ENCODE measurements at regions not wholly inside any gene's neighbourhood (a gene's known extent, or its start where the extent isn't known, plus 50 kb on each side); places are given as distances from the start of the nearest gene placed in this dataset.
"Not testable (repeated sequence)": the region's sequence is repeated elsewhere in the genome, so short reads cannot be mapped to it uniquely, and the experiment has no call there.

DNA sequence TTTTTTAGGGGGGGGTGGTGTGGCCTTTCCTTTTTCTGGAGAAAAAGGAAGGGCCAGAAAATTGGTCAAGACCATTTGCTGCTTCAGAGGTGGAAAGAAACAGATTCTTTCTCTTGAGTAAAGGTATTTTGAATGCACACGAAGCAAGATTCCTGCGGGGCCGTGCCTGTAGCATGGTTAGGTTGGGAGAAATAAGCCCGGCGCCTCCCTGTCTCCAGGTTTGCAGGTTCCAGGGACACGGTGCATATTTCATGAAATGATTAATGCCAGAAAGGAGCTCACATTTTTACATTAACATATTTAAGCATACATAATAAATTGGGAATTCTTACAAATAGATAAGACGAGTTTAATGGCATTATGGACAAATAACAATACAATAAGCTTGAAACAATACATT is 409.5 kb upstream of the IRX1 start:
- no peak for DNase-seq

- no peak for DNase-seq
Measured at GRCh38 chr5:3185488-3185887, 410.1 kb upstream of the IRX1 start.

GRCh38 chr5:3182133-3182876 is 413.3 kb upstream of the IRX1 start:
- DNase-seq = no peak

DNA sequence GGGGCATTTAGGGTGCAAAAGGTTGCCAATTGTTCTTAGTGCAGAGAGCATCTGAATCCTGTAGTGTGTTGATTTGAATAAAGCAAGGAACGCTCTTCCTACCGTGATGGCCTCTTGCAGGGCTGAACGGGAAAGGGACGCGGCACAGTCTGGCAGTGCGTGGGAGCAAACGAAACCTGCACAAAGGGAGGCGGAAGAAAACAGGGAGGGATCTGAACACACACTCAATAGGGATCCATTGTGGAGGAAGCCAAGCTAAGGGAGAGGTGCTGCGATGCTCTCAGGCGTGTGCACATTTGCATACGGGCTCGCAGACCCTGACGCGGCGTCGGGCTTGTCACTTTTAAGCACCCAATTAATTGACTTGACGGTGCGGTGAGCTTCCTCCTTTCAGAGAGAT is 414.0 kb upstream of the IRX1 start:
- no peak for DNase-seq

DNA sequence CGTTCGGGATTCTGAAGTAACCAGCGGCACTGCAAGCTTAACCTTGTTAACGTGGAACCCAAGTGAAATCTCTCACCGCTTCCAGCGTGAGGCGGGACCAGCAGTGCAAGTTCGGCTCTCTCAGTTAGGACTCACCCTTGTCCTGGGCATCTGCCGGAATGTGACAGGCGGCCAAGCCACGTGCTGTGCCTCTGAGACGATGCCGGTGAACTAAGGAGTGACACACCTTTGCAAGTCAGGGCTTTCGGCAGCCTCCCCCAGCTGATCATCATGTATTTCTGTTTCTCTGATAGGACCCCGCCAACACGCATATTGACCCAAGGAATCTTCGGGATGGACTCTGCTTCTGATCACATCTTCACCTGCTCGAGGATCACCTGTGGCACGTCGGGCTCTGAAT is 415.0 kb upstream of the IRX1 start:
- DNase-seq = no peak

DNA sequence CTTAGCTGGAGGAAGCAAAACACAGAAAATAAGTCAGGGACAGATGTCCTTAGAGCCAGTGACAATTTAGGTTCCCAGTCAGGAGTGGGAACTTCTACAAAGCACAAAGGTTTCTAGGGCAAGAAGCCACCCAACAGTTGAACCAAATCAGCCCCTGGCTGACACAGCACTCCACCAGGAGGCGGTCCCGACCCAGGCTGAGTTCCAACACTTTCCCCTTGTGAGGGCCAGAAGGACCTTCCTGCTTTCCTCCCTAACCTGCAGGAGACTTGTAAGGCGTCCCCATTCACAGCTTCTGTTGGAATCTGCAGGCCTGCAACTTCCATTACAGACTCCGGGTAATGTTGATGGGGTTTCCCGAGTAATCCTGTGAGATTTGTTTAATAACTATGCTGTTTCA is 416.4 kb upstream of the IRX1 start:
- no peak for DNase-seq

- DNase-seq = no peak
Measured at GRCh38 chr5:3177338-3177737, 418.3 kb upstream of the IRX1 start.

DNA sequence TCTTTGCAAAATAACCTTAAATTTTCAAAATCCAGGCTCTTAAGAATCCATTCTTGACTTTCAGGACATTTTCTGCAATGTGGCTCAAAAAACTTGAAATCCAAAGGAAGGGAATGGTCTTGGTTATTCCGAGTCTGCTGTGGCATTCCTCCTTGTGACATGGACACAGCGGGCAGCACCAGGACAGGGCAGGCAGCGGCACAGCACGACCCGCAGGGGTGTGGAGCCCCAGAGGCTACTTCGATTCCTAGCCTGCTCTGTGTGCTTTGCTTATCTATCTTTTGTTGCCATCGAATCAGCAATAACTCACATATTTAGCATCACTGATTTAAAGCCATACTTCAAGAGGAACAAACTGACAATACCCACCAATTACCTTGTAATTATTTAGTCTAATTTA is 420.2 kb upstream of the IRX1 start:
- DNase-seq = no peak

- DNase-seq = no peak
Measured at GRCh38 chr5:3167473-3167872, 416.0 kb upstream of the IRX2 start.

DNA sequence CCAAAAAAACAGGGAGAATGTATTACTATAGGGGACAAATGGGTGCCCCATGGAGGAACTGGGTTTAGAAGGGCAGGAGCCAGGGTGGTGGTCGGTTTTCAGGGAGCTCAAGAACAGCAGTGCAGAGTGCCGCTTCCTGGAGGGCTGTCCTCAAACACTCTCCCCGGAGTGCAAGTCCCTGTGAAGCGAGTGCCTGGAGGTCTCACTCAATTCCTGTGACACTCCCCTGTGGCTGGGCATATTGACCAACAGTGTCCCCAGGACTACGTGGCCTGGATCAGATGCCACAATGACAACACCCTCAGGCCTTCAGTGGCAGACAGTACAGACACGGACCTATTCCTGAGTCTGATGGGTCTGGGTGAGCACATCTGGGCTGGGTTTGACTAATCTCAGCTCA is 412.1 kb upstream of the IRX2 start:
- no peak for DNase-seq

- DNase-seq = no peak
Measured at GRCh38 chr5:3161672-3162071, 410.2 kb upstream of the IRX2 start.

GRCh38 chr5:3157214-3157613 is 405.7 kb upstream of the IRX2 start:
- DNase-seq = no peak

GRCh38 chr5:3155717-3156116 is 404.2 kb upstream of the IRX2 start:
- DNase-seq = no peak

DNA sequence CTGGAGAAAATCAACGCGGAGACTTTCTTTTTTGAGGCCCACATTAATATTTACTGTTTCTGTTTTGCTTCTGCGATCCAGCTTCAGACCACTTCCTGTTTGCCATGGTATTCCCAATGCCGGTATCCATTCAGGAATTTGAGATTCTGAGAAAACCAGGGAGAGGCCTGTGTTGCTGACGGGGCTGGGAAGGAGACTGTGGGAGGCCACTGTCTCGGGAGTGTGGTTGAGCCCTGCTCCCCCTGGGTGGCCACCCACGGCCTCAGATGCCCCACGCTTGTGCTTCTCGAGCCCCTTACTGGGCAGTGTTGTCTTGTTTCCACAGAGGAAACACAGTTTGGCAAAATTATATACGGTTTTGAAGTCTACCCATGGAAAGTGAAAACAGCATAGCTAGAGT is 403.6 kb upstream of the IRX2 start:
- DNase-seq = no peak

- DNase-seq = no peak
Measured at GRCh38 chr5:3153906-3154305, 402.4 kb upstream of the IRX2 start.

- no peak for DNase-seq
Measured at GRCh38 chr5:3153226-3153858, 401.9 kb upstream of the IRX2 start.

GRCh38 chr5:3149899-3150298 is 398.4 kb upstream of the IRX2 start:
- DNase-seq = no peak

GRCh38 chr5:3147405-3147804 is 395.9 kb upstream of the IRX2 start:
- not testable (repeated sequence) for DNase-seq

DNA sequence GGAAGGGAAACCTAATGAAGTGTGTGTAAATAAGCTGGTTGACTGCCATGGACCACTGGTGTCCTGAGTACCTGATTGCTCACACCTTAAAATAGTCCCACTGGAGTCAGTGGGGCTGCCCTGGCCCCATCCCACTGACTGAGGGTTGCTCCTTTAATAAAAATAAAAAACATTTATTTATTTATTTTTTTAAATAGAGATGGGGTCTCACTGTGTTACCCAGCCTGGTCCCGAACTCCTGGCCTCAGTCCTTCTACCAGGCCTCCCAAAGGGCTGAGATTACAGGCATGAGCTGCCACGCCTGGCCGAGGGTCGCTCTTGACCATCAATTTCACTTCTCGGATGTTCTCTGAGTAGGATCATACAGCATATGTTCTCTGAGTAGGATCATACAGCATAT is 394.2 kb upstream of the IRX2 start:
- DNase-seq = no peak

DNA sequence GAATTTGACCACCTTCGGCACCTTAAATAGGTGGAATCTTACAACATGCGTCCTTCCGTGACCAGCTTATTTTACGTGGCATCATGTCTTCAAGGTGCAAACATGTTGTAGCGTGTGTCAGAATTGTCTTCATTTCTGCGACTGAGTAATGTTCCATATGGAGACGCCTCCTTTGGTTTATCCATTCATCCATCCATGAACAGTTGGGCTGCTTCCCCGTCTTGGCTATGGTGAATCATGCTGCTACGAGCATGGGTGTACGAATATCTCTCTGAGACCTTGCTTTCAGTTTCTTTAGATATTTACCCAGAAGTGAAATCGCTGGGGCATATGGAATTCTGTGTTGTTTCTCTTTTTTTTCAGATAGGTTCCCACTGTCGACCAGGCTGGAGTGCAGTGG is 391.9 kb upstream of the IRX2 start:
- DNase-seq = no peak

- peak in 1 of 3 experiments; percentile 66 for DNase-seq
Measured at GRCh38 chr5:3142261-3143027, 391.0 kb upstream of the IRX2 start.

DNA sequence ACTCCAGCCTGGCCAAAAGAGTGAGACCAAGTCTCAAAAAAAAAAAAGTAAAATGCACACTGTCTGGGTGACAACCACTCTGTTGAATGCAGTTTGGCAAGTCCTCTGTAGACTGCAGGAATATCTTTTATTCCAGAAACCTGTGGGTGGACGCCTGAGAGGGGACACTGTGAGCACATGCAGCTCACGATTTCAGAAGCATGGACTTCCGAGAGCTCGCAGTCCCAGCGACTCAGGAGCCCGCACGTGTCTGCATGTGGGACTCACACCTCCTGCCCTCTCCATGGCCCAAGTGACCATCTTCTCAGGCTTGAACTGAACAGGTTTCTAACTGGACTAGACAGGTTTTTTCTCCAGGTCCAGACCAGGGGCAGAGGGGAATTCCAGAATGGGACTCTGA is 388.6 kb upstream of the IRX2 start:
- DNase-seq = no peak

- no peak for DNase-seq
Measured at GRCh38 chr5:3139499-3139931, 388.0 kb upstream of the IRX2 start.

DNA sequence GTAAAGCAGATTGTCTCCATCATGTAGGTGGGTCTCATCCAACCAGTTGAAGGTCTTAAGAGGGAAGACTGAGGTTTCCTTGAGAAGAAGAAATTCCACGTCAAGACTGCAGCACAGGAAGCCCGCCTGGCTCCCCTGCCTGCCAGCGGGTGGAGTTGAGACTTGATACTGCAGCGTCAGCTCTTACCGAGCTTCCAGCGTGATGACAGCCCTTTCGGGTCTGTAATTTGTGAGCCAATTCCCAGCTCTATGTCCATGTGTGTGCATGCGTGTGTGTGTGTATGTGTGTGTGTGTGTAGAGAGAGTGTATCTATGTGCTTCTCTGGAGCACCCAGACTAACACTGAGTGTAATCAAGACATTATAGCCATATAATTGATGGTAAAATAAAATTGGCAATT is 379.7 kb upstream of the IRX2 start:
- no peak for DNase-seq

All from NCI-H1417 (cell line).